HEK293T (cell line): ENCODE measurements at regions not wholly inside any gene's neighbourhood (a gene's known extent, or its start where the extent isn't known, plus 50 kb on each side); places are given as distances from the start of the nearest gene placed in this dataset.

Experiments used
- CTCF ChIA-PET: fragments of 350-600 bp; formaldehyde crosslinking; extraction: SDS; loops from one replicate; lab custom pipeline; 2021; ENCODE audit warnings: antibody characterized with exemption, inconsistent platforms; lab: Yijun Ruan, JAX
- POLR2A ChIA-PET: fragments of 350-600 bp; formaldehyde crosslinking; extraction: SDS; loops from one replicate; lab custom pipeline; 2020; ENCODE audit warnings: antibody characterized with exemption, inconsistent platforms; lab: Yijun Ruan, JAX
- DNase-seq: peaks from one replicate; pipeline ENCODE4 v3.0.0; 2012; ENCODE audit warnings: mixed read lengths; ENCODE audit errors: extremely low spot score
- ARNT ChIP-seq: fragments of 450-650 bp; IDR thresholded peaks from 2 replicates; pipeline ENCODE4 v1.6.1; 2017; ENCODE audit warnings: mild to moderate bottlenecking
- BHLHE40 ChIP-seq: fragments of 450-650 bp; IDR thresholded peaks from 2 replicates; pipeline ENCODE4 v1.6.1; 2016; ENCODE audit warnings: mild to moderate bottlenecking, moderate library complexity, borderline replicate concordance
- CTBP1 ChIP-seq: fragments of 450-650 bp; IDR thresholded peaks from 2 replicates; pipeline ENCODE4 v1.6.1; 2016; ENCODE audit warnings: borderline replicate concordance
- ELF4 ChIP-seq: fragments of 450-650 bp; IDR thresholded peaks from 2 replicates; pipeline ENCODE4 v1.6.1; 2017; ENCODE audit warnings: antibody characterized with exemption
- FOXA1 ChIP-seq: fragments of 450-650 bp; IDR thresholded peaks from 2 replicates; pipeline ENCODE4 v1.6.1; 2016; ENCODE audit warnings: mild to moderate bottlenecking
- FOXK2 ChIP-seq: fragments of 450-650 bp; IDR thresholded peaks from 2 replicates; pipeline ENCODE4 v1.6.1; 2016; ENCODE audit warnings: mild to moderate bottlenecking
- FOXM1 ChIP-seq: fragments of 450-650 bp; IDR thresholded peaks from 2 replicates; pipeline ENCODE4 v1.6.1; 2017; ENCODE audit warnings: mild to moderate bottlenecking, borderline replicate concordance
- HDGF ChIP-seq: fragments of 450-650 bp; IDR thresholded peaks from 2 replicates; pipeline ENCODE4 v1.6.1; 2017; ENCODE audit warnings: antibody characterized with exemption, borderline replicate concordance
- L3MBTL2 ChIP-seq: fragments of 450-650 bp; conservative IDR thresholded peaks from 2 replicates; pipeline ENCODE4 v1.6.1; 2016; ENCODE audit warnings: mild to moderate bottlenecking
- LEF1 ChIP-seq: fragments of 450-650 bp; IDR thresholded peaks from 2 replicates; pipeline ENCODE4 v1.6.1; 2017; ENCODE audit warnings: mild to moderate bottlenecking, borderline replicate concordance
- NFRKB ChIP-seq: fragments of 450-650 bp; IDR thresholded peaks from 2 replicates; pipeline ENCODE4 v1.6.1; 2016; ENCODE audit warnings: mild to moderate bottlenecking, moderate library complexity
- PKNOX1 ChIP-seq: fragments of 450-650 bp; IDR thresholded peaks from 2 replicates; pipeline ENCODE4 v1.6.1; 2016
- SP1 ChIP-seq: fragments of 450-650 bp; IDR thresholded peaks from 2 replicates; pipeline ENCODE4 v1.6.1; 2017
- SUZ12 ChIP-seq: fragments of 450-650 bp; IDR thresholded peaks from 2 replicates; pipeline ENCODE4 v1.6.1; 2016; ENCODE audit warnings: mild to moderate bottlenecking
- TARDBP ChIP-seq: fragments of 450-650 bp; IDR thresholded peaks from 2 replicates; pipeline ENCODE4 v1.6.1; 2016
- ZNF384 ChIP-seq: fragments of 450-650 bp; IDR thresholded peaks from 2 replicates; pipeline ENCODE4 v1.6.1; 2016

GRCh38 chr2:163302141-163302540, 433.7 kb downstream of the FIGN start:
- DNase-seq = no peak
- TF ChIP-seq SP1 (no peak), HDGF (no peak), TARDBP (no peak), FOXM1 (no peak), NFRKB (no peak), PKNOX1 (no peak), ZNF384 (no peak), CTBP1 (no peak), SUZ12 (no peak)
- ChIA-PET CTCF (no interaction called here), POLR2A (no interaction called here)

DNA sequence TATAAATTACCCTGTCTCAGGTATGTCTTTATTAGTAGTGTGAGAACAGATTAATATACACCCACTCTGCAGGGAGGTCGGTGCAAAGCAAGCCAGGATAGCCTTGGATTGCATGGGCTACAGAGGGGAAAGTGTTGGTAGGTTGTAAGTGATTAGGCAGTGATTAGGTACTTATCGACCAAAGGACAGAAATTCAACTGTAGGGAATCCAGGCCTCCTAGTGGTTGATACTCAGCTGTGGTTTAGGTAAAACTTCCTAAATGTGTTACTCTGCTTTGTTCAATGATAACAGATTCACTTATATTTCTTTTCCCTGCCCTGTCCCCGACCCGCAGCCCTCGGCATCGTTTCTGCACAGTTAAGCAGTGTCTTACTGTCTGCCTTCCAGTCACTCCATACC, 444.0 kb downstream of the FIGN start:
- TF ChIP-seq CTBP1 (no peak), SUZ12 (no peak), BHLHE40 (no peak), L3MBTL2 (no peak), ARNT (no peak), LEF1 (no peak), ZNF384 (no peak), FOXA1 (no peak), PKNOX1 (no peak), TARDBP (no peak)
- ChIA-PET CTCF (no interaction called here), POLR2A (no interaction called here)
- DNase-seq = no peak

GRCh38 chr2:163281717-163282116, 443.1 kb upstream of the KCNH7 start:
- no peak for TF ChIP-seq ARNT
- no peak for TF ChIP-seq TARDBP
- TF ChIP-seq CTBP1 = no peak
- no peak for TF ChIP-seq SP1
- TF ChIP-seq HDGF = no peak
- no peak for TF ChIP-seq ZNF384
- TF ChIP-seq FOXK2 = no peak
- no peak for TF ChIP-seq FOXM1
- no peak for TF ChIP-seq PKNOX1
- TF ChIP-seq ELF4 = no peak
- TF ChIP-seq LEF1 = no peak
- TF ChIP-seq SUZ12 = no peak
- TF ChIP-seq FOXA1 = no peak
- TF ChIP-seq L3MBTL2 = no peak
- ChIA-PET CTCF (no interaction called here), POLR2A (no interaction called here)
- no peak for DNase-seq

DNA sequence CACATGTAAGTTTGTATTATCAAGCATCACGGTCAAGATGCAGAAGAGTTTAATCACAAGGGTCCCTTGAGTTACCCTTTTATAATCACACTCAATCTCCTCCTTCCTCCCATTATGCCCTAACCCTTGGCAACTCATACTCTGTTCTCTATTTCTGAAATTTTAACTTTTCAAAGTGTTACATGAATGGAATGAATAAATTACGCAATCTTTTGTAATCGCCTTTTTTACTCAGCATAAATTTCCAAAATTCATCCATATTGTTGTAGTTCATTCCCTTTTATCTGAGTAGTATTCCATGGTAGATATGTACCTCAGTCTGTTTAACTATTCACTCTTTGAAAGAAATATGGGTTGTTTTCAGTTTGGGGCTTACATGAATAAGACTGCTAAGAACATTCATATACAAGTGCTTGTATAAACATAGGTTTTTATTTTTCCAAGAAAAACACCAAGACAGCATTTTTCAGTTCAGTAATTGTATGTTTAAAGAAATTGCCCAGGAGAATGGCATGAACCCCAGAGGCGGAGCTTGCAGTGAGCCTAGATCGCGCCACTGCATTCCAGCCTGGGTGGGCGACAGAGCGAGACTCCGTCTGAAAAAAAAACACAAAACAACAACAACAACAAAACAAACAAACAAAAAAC, 430.9 kb upstream of the KCNH7 start:
- TF ChIP-seq SP1 (no peak), L3MBTL2 (no peak), FOXM1 (no peak), ZNF384 (no peak), ARNT (no peak), PKNOX1 (no peak), SUZ12 (no peak), BHLHE40 (no peak), FOXK2 (no peak), NFRKB (no peak), TARDBP (no peak)
- CTCF ChIA-PET = no interaction called here
- POLR2A ChIA-PET = no interaction called here
- DNase-seq = no peak

DNA sequence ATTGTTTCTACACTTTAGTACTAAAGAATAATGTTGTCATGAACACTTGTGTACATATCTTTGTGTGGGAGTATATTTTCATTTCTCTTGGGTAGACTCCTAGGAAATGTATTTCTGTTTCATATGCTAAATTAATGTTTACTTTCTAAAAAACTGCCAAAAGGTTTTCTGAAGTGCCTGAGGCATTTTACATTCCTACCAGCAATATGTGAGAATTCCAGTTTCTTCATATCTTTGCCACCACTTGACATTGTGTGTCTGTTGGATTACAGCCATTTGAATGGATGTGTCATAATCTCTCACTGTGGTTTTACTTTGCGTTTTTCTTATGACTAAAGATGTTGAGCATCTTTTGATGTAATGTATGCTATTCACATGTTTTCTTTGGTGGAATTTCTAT, 428.2 kb upstream of the KCNH7 start:
- ChIA-PET POLR2A (no interaction called here), CTCF (no interaction called here)
- TF ChIP-seq LEF1 (no peak), CTBP1 (no peak), SP1 (no peak), PKNOX1 (no peak), TARDBP (no peak), NFRKB (no peak), ARNT (no peak), ELF4 (no peak), ZNF384 (no peak)
- no peak for DNase-seq

GRCh38 chr2:163265562-163265961, 427.0 kb upstream of the KCNH7 start:
- no peak for TF ChIP-seq BHLHE40
- TF ChIP-seq ZNF384 = no peak
- no peak for TF ChIP-seq FOXA1
- TF ChIP-seq TARDBP = no peak
- no peak for TF ChIP-seq ELF4
- TF ChIP-seq ARNT = no peak
- CTCF ChIA-PET = no interaction called here
- POLR2A ChIA-PET = no interaction called here

More at GRCh38 chr2:163265562-163265961, 427.0 kb upstream of the KCNH7 start:
- DNase-seq = no peak
